Lung microvascular endothelial cell (primary cell): ENCODE measurements at regions not wholly inside any gene's neighbourhood (a gene's known extent, or its start where the extent isn't known, plus 50 kb on each side); places are given as distances from the start of the nearest gene placed in this dataset.
"Not testable (repeated sequence)": the region's sequence is repeated elsewhere in the genome, so short reads cannot be mapped to it uniquely, and the experiment has no call there.

Source experiments
- DNase-seq, 2 donors: peaks; one replicate each; pipeline versions ENCODE4 v3.0.0 to v3.0.0-alpha.2; 2010; ENCODE audit warnings: low read depth in 2 of 2

- no peak for DNase-seq
These were observed 627.1 kb upstream of the AADAT start for GRCh38 chr4:170716868-170717267.

- no peak for DNase-seq
These were observed 616.2 kb upstream of the AADAT start for GRCh38 chr4:170705907-170706306.

DNA sequence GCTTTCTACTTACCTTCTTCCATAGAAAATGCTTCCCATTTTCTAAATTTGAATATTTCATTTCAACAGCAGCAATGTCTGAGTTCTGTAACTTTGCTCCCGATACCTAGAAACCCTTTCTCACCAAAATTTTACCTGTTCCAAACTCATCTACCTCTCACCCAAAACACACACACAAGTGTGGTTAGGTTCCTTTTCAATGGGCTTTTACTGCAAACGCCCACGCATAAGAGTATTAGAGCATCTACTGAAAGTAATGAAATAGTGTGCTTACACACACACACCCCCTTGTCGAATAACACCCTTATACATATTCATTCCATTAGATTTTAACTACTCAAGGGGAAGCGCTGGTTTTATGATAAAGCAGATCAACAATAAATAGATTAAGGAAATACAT, 610.3 kb upstream of the AADAT start:
- no peak for DNase-seq

- no peak for DNase-seq
These were observed 608.6 kb upstream of the AADAT start for GRCh38 chr4:170698334-170698733.

- DNase-seq: no peak
These were observed 608.1 kb upstream of the AADAT start for GRCh38 chr4:170697845-170698244.

GRCh38 chr4:170697045-170697444, 607.3 kb upstream of the AADAT start:
- no peak for DNase-seq

- DNase-seq: no peak
These were observed 601.4 kb upstream of the AADAT start for GRCh38 chr4:170691168-170691567.

DNA sequence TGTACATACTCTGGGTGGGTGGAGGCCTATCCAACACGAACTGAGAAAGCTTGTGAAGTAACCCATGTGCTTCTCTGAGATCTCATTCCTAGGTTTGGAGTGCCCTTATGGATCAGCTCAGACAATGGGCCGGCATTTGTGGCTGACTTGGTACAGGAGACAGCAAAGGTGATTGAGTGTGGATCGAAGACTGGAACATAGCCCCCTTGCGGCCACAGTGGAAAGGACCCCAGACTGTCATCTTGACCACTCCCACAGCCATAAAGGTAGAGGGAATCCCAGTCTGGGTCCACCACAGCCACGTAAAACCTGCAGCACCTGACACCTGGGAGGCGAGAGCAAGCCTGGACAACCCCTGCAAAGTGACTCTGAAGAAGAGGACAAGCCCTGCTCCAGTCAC, 598.0 kb upstream of the AADAT start:
- no peak for DNase-seq

GRCh38 chr4:170685701-170686100, 595.9 kb upstream of the AADAT start:
- DNase-seq: not testable (repeated sequence)

DNA sequence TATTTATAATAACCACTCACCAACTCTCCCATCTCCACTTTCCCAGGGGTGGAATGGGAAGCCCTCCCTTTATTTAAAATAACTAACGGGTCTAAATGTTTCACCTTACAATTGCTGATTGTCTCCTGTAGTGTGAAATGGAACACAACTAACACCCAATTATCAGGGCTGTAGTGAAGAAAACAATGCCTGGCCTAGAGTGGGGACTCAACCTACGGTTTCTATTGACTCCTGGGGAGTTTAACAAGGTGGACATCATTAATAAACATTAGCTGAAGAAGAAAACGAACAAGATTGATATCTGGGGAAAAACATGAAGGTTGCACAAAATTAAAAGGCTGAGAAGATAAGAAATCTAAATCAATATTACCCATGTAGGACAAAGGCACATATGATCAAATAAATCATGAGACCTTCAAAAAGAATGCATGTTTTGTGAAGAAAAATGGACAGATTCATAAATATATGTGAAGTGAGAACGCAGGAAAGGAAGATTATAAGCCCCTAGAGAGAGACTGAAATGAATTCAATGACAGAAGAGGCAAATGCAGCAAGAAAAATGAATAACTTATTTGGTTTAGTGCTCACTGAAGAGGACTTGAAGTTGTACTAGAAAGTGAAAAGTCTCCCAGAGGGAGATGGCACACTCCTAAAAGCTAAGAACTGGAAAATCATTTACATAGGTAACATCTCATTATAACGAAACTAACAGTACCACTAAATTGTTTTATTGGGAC, 593.0 kb upstream of the AADAT start:
- DNase-seq: no peak

DNA sequence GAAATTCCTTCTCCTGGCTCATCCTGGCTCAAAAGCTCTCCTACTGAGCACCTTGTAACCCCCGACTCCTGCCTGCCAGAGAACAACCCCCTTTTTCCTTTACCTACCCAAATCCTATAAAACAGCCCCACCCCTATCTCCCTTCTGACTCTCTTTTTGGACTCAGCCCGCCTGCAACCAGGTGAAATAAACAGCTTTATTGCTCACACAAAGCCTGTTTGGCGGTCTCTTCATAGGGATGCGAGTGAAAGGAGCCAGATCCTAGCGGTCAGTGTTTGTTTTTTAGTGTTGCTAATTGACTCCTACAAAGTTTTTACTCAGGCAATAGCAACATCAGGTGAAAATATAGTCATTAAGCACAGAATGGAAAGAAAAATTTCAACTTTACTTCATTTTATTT, 592.3 kb upstream of the AADAT start:
- not testable (repeated sequence) for DNase-seq

DNA sequence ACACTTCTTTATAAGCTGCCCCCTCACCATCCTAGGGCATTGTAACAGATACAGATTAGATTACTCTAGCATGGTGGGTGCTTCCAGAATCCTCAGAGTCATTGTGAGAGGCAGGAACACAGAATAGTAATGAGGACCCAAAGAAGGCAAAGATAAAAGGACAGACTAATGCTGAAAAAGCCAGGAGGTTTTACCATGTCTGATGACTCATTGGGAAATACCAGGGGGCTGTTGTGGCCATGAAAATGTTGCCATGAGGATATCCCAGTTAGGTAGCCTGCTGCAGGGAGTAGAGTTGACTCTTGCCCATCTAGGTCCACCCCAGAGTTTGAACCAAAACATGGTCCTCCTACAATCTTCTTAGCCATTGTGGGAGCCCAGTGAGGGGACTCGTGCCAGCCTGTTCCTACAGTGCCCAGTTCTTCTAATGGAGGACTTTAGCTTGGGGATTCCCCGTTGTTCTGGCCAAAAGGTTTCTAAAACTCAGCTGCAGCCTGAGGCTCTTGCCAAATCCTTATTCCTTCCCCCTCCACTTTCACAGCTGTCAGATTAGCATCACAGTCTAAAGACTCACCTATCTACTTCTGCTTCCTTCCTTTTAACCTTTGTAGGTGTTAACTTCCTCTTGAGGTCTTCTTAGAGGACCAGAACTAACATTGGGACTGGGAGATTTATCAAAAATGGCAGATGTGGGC, 586.0 kb upstream of the AADAT start:
- DNase-seq: no peak

DNA sequence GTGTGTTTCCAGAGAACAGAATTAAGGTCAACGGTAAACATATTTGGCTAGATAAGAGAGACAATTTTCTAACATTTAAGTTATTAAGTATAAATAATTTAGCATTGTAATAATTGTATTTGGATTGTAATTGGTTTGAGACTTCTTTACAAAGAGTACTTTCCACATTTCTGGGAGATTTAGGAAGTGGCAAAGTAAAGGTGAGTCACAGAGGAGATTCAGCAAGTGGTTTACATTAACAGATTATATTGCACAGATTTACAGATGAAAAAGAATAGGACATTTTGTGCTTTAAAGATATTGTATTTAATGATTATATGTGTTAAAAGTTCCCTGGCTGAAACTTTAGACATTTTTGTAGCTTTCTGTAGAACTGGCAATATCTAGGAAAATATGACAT, 584.4 kb upstream of the AADAT start:
- DNase-seq: no peak

GRCh38 chr4:170672381-170672965, 582.7 kb upstream of the AADAT start:
- peak in 1 of 2 donors; percentile 4 for DNase-seq

DNA sequence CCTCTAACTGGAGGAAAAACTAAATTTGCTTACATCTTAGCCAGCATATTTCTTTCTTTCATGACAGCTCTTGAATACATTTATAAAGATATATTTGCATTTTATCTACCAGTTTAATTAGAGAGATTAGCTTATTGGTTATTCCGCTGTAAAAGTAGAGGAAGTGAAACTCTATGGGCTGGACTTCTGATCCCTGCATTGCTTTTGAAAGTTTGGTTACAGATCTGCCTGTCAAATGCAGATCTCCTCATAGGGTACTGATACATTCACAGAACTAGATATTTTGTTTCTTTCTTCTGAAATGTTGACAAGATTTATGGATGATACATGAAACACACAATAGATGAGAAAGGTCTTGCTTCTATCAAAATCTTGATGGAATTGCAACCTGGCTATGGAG, 581.4 kb upstream of the AADAT start:
- no peak for DNase-seq

DNA sequence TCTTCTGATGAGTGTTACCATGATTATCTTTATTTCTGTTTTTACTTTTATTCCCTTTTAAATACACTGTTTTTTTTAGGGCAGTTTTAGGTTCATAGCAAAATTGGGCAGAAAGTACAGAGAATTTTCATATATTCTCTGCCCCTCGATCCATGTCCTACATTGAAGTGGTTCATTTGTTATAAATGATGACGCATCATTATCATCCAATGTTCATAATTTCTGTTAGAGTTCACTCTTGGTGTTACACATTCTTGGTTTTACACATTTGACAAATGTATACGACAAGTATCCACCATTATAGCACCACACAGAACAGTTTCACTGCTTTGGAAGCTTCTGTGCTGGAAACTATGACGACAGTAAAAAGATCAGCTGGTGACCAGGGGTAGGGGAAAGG, 578.1 kb upstream of the AADAT start:
- no peak for DNase-seq

DNA sequence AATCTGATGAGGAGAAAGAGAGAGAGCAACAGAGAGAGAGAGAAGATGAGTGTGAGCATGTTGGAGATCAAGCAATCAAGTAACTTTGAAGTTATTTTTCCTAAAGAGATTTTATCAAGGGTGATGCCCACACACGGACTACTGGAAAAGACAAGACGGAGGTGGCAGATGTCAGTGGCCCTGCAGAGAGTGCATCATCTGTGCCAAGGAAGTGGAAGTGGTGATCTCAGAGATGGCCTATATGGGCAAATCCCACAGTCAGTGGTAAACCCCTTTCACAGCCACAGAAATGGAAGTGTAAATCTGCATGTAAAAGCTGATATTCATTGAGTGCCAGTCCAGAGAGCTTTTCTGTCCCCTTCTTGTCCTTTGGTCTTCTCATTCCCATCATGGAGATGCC, 577.2 kb upstream of the AADAT start:
- DNase-seq: no peak

DNA sequence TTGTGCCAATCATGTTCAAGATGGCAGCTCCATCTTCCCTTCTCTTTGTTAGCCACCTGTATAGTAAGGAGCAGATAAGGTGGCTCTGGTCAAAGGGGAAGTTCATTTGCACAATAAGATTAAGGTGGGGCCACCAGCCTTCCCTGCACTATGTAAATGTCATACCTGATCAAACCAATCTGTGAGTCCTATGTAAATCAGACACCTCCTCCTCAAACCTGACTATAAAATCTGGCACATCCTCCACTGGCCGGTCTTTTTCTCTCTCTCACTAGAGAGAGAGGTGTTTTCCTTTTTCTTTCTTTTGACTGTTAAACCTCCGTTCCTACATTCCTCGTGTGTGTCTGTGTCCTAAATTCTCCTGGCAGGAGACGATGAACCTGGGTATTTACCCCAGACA, 572.5 kb upstream of the AADAT start:
- no peak for DNase-seq

GRCh38 chr4:170657761-170658160, 568.0 kb upstream of the AADAT start:
- no peak for DNase-seq

GRCh38 chr4:170656506-170656905, 566.8 kb upstream of the AADAT start:
- DNase-seq: no peak

DNA sequence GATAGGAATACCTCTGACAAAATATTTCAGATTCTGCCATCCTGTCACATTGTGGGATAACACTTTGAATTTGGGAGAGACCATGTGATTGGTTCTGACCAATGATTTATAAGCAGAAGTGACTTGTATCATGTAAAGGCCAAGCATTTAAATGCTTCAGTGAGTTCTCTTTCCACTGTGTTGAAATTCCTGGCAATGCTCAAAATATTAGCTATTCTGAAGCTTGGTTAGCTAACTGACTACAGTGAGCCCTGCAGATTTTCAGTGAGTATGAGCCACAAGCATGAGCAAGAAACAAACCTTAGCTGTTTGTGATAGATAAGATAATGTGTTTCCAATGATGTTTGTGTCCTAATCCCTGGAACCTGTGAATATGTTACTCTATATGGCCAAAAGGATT, 562.8 kb upstream of the AADAT start:
- DNase-seq: no peak

- DNase-seq: no peak
These were observed 562.0 kb upstream of the AADAT start for GRCh38 chr4:170651786-170652185.

DNA sequence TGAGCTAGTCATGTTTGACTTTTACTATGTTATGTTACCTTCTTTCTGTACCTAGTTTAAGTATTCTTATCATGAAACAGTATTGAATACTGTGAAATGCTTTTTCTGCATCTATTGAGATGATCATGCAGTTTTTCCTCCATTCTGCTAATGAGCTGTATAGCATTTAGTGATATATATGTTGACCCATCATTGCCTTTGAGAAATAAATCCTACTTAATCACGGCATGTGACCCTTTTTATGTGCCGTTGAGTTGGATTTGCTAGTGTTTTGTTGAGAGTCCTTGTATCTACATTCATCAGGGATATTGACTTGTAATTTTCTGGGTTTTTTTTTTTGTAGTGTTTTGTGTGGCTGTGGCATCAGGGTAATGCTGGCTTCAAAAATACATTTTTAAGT, 537.7 kb upstream of the AADAT start:
- no peak for DNase-seq
